ENCODE measurements at regions not wholly inside any gene's neighbourhood (a gene's known extent, or its start where the extent isn't known, plus 50 kb on each side); places are given as distances from the start of the nearest gene placed in this dataset.

DNA sequence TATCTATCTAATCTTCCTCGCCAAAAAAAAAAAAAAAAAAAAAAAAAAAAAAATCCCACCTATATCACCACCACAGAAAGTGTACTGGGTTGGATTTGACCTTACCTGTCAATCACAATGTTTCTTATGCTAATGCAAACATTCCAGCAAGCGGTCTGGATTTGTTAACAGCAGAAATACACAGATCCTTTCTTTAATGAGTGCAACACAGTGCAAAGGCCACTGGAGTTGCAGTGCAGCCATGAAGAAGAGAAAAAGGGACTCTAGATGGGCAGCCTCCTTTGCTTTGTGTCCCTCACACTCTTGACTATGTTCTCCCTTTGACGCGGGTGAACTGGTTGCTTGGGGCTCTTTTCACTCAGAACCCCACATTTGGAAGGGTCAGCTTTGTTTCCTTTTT lies 127.3 kb upstream of the PRKCQ start (continued):
- TF ChIP-seq RBBP5 (IDR thresholded peaks at IDR 0.05; ENCODE audit: borderline replicate concordance, insufficient read depth, low read length, poor library complexity, severe bottlenecking) (no peak), HCFC1 (IDR thresholded peaks at IDR 0.05; ENCODE audit: low read depth, low read length) (no peak), CREB1 (IDR thresholded peaks at IDR 0.05) (no peak), CREB1 (CRISPR knock-in tag; IDR thresholded peaks at IDR 0.05) (no peak), OTX1 (CRISPR knock-in tag; IDR thresholded peaks at IDR 0.05) (no peak)

GRCh38 chr10:6706725-6707124 lies 126.6 kb upstream of the PRKCQ start:
- 2% methylated on average over 3 of the region's 4 CpGs for WGBS (ENCODE audit: insufficient coverage, low coverage, missing lambda C conversion rate)
- H3K27me3 ChIP-seq (ENCODE audit: control insufficient read depth in 2 of 2, insufficient read depth in 2 of 2, low read length in 2 of 2) = peaks cover 14 to 19% of the 10 kb centered on the region in 2 experiments; a peak in 4 of 5 replicates

More at GRCh38 chr10:6706725-6707124, 126.6 kb upstream of the PRKCQ start:
- in situ Hi-C loops (cut with MboI) = no loop called here
- intact Hi-C loops (cut with micrococcal nuclease) = no loop called here
- Histone ChIP-seq H3K9ac (ENCODE audit: insufficient read depth in 1 of 2, low read depth in 2 of 2, low read length in 2 of 2) (no peak overlapping the region), H3K9me3 (replicated peaks; ENCODE audit: control insufficient read depth, insufficient read depth, low read depth, low read length) (no peaks in the 10 kb centered on the region), H3K4me2 (ENCODE audit: insufficient read depth, low read length) (no peak overlapping the region), H3K4me3 (no peak overlapping the region), H3K9me1 (ENCODE audit: control insufficient read depth, insufficient read depth, low read length) (no peaks in the 10 kb centered on the region), H3K4me1 (replicated peaks in 1 of 2; ENCODE audit: control insufficient read depth in 2 of 2, insufficient read depth in 2 of 2, low read length in 2 of 2) (no peaks in the 10 kb centered on the region), H3K27ac (ENCODE audit: extremely low read depth, low read depth, low read length) (no peak overlapping the region), H3K79me2 (ENCODE audit: control insufficient read depth, insufficient read depth, low read length) (no peaks in the 10 kb centered on the region), H3K36me3 (ENCODE audit: control insufficient read depth, insufficient read depth, low read length) (no peaks in the 10 kb centered on the region), H4K20me1 (replicated peaks; ENCODE audit: control insufficient read depth, insufficient read depth, low read length) (no peaks in the 10 kb centered on the region), H2AFZ (ENCODE audit: low read depth, low read length) (no peak overlapping the region)
- POLR2A ChIA-PET = interaction anchor here (1.0 kb wide), 1 partner anchor 18 kb away, joined by 3 read pairs; no protein-coding TSS in a partner anchor
- BruUV-seq (replicated peaks) = no TSS peak
- DNase-seq (ENCODE audit: extremely low read depth in 1 of 4, low spot score in 3 of 4) = no peak
- no peak for ATAC-seq
- CTCF ChIA-PET (ENCODE audit: low intra/inter-chr PET ratio) = no interaction called here
- no peak for TF ChIP-seq ZNF384 (IDR thresholded peaks at IDR 0.05; ENCODE audit: low read depth, low read length)
- TF ChIP-seq, protein P1, sequence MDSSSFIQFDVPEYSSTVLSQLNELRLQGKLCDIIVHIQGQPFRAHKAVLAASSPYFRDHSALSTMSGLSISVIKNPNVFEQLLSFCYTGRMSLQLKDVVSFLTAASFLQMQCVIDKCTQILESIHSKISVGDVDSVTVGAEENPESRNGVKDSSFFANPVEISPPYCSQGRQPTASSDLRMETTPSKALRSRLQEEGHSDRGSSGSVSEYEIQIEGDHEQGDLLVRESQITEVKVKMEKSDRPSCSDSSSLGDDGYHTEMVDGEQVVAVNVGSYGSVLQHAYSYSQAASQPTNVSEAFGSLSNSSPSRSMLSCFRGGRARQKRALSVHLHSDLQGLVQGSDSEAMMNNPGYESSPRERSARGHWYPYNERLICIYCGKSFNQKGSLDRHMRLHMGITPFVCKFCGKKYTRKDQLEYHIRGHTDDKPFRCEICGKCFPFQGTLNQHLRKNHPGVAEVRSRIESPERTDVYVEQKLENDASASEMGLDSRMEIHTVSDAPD (CRISPR knock-in tag; IDR thresholded peaks at IDR 0.05) = no peak
- no peak for TF ChIP-seq TCF15 (CRISPR knock-in tag; IDR thresholded peaks at IDR 0.05)
- TF ChIP-seq ID3 (CRISPR knock-in tag; IDR thresholded peaks at IDR 0.05) = no peak
- no peak for TF ChIP-seq ID3 (tag; IDR thresholded peaks at IDR 0.05)
- TF ChIP-seq ZC3H4 (CRISPR knock-in tag; IDR thresholded peaks at IDR 0.05; ENCODE audit: borderline replicate concordance) = no peak
- TF ChIP-seq, protein P2, sequence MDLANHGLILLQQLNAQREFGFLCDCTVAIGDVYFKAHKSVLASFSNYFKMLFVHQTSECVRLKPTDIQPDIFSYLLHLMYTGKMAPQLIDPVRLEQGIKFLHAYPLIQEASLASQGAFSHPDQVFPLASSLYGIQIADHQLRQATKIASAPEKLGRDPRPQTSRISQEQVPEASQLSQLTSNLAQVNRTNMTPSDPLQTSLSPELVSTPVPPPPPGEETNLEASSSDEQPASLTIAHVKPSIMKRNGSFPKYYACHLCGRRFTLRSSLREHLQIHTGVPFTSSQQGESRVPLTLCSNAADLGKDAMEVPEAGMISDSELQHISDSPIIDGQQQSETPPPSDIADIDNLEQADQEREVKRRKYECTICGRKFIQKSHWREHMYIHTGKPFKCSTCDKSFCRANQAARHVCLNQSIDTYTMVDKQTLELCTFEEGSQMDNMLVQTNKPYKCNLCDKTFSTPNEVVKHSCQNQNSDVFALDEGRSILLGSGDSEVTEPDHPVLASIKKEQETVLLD (IDR thresholded peaks at IDR 0.05) = no peak
- TF ChIP-seq HDGF (IDR thresholded peaks at IDR 0.05) = no peak
- TF ChIP-seq KLF16 (IDR thresholded peaks at IDR 0.05) = no peak
- no peak for FAIRE-seq
